ENCODE measurements at regions not wholly inside any gene's neighbourhood (a gene's known extent, or its start where the extent isn't known, plus 50 kb on each side); places are given as distances from the start of the nearest gene placed in this dataset.

- no peak for TF ChIP-seq CTCF (conservative IDR thresholded peaks at IDR 0.05)
- no peak for TF ChIP-seq EZH2 (IDR thresholded peaks at IDR 0.05; ENCODE audit: low read depth)
These were observed 161.7 kb downstream of the UNC5CL start for GRCh38 chr6:40877362-40877761.

Measured in PC-9 (cell line).